Hematopoietic multipotent progenitor cell treated with erythropoietin and hydrocortisone succinate and interleukin-3 and kit ligand, for 6 days (in vitro differentiated cells): ENCODE measurements at regions not wholly inside any gene's neighbourhood (a gene's known extent, or its start where the extent isn't known, plus 50 kb on each side); places are given as distances from the start of the nearest gene placed in this dataset.

Experiments used
- DNase-seq: peaks from one replicate; pipeline ENCODE4 v3.0.0-alpha.2; 2015

DNA sequence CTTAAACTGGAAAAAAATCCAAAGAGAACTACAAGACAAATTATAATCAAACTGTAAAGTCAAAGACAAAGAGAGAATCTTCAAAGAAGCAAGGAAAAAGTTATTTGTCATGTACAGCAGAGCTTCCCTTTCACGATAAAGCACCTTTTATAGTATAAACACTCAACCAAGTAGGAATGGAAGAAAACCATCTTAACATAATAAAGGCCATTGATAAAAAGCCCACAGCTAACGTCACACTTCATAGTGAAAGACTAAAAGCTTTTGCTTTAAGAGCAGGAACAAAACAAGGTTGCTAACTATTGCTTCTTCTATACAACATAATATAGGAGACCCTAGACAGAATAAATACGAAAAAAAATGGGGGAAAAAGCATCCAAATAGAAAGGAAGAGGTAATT, 595.7 kb upstream of the POU3F4 start:
- no peak for DNase-seq

GRCh38 chrX:82934980-82935379, 573.1 kb upstream of the POU3F4 start:
- DNase-seq, result no peak

GRCh38 chrX:82945332-82945731, 562.8 kb upstream of the POU3F4 start:
- no peak for DNase-seq

- DNase-seq, result no peak
These were observed 547.0 kb upstream of the POU3F4 start for GRCh38 chrX:82961129-82961528.

GRCh38 chrX:82973646-82974045, 534.4 kb upstream of the POU3F4 start:
- no peak for DNase-seq

GRCh38 chrX:82998163-82998562, 509.9 kb upstream of the POU3F4 start:
- no peak for DNase-seq

- DNase-seq, result no peak
These were observed 504.1 kb upstream of the POU3F4 start for GRCh38 chrX:83004012-83004411.

DNA sequence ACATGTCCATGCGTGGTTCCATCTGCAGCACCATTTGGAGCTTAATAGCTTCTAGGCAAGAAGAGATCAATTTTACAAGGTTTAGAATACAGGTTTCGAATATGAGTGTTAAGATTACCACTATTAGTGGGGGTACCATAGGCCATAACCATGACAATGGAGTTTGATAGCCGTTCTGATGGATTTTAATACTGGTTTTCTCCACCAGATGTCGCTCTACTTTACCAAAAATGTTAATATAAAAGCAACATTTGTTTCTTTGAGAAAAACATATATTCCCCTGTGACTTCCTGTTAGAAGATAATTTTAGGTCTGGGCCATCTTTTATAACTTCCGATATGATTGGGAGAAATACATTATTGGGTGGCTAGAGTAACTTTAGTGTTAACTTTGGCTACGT, 499.7 kb upstream of the POU3F4 start:
- peak; percentile 12 for DNase-seq

GRCh38 chrX:83019258-83019657, 488.8 kb upstream of the POU3F4 start:
- DNase-seq, result no peak

- no peak for DNase-seq
These were observed 486.1 kb upstream of the POU3F4 start for GRCh38 chrX:83022020-83022419.
